A549 (cell line): ENCODE measurements at regions not wholly inside any gene's neighbourhood (a gene's known extent, or its start where the extent isn't known, plus 50 kb on each side); places are given as distances from the start of the nearest gene placed in this dataset.

Source experiments
- ATAC-seq, 2 experiments: fragments of 200-7000 bp in 1 of 2; fragments of >200 bp in 1 of 2; cut with Nextera tagmentation in 1 of 2; cut with Tn5 transposase in 1 of 2; 3 replicates each; pipeline versions ENCODE4 v1.8.0 to v1.9.1; 2018 to 2020; ENCODE audit warnings: mild to moderate bottlenecking in 1 of 2, moderate library complexity in 1 of 2
- CTCF ChIA-PET: fragments of 300-600 bp; sonication (Branson Sonifier 250); formaldehyde crosslinking; extraction: SDS; loops from one replicate; lab custom pipeline; 2021; ENCODE audit warnings: antibody characterized with exemption, inconsistent platforms; lab: Yijun Ruan, JAX
- POLR2A ChIA-PET: fragments of 350-600 bp; formaldehyde crosslinking; extraction: SDS; loops from one replicate; lab custom pipeline; 2021; ENCODE audit warnings: antibody characterized with exemption, inconsistent platforms; lab: Yijun Ruan, JAX
- DNase-seq, 2 experiments: peaks; one replicate each; pipeline versions ENCODE4 v3.0.0 to v3.0.0-alpha.2; 2011 to 2016; ENCODE audit warnings: low read depth in 1 of 2, low spot score in 1 of 2
- FAIRE-seq: peaks from 2 replicates; lab custom pipeline; 2011; peaks lifted over from hg19 to GRCh38; lab: Jason Lieb, UNC
- H3K27ac ChIP-seq, 2 experiments: fragments of >200 bp; sonication (Bioruptor Twin); formaldehyde crosslinking; 3 replicates each; pipeline ENCODE4 v1.5.1; 2016 to 2017
- H3K4me1 ChIP-seq: fragments of >200 bp; sonication (Bioruptor Twin); formaldehyde crosslinking; 3 replicates; pipeline ENCODE4 v1.6.1; 2016
- H3K4me2 ChIP-seq: fragments of >200 bp; sonication (Bioruptor Twin); formaldehyde crosslinking; 3 replicates; pipeline ENCODE4 v1.6.1; 2016
- H3K4me3 ChIP-seq: fragments of >200 bp; sonication (Bioruptor Twin); formaldehyde crosslinking; 3 replicates; pipeline ENCODE4 v1.5.1; 2016
- H3K9me3 ChIP-seq: fragments of >200 bp; sonication (Bioruptor Twin); formaldehyde crosslinking; 3 replicates; pipeline ENCODE4 v1.6.1; 2016
- BHLHE40 ChIP-seq: IDR thresholded peaks from 2 replicates; pipeline ENCODE4 v1.6.1; 2012; ENCODE audit warnings: low read depth, low read length, inconsistent platforms
- CBX8 ChIP-seq: fragments of 200-600 bp; sonication (generic); IDR thresholded peaks from 2 replicates; pipeline ENCODE4 v1.6.1; 2016
- CHD2 ChIP-seq: fragments of 150-350 bp; IDR thresholded peaks from 2 replicates; pipeline ENCODE4 v1.6.1; 2014; ENCODE audit warnings: low read length; ENCODE audit not compliant: partially characterized antibody
- EHF ChIP-seq: fragments of 250-450 bp; sonication (Bioruptor Pico); IDR thresholded peaks from 2 replicates; pipeline ENCODE4 v1.5.0; 2020; ENCODE audit warnings: mild to moderate bottlenecking
- EP300 ChIP-seq, 2 experiments: fragments of >200 bp; sonication (Bioruptor Twin); formaldehyde crosslinking; IDR thresholded peaks; 2 replicates in 1 of 2; 3 replicates in 1 of 2; pipeline ENCODE4 v1.6.1; 2016 to 2017
- FOSB ChIP-seq: fragments of 250-450 bp; sonication (Bioruptor Pico); IDR thresholded peaks from 2 replicates; pipeline ENCODE4 v1.5.0; 2020; ENCODE audit warnings: mild to moderate bottlenecking, moderate library complexity
- GATA3 ChIP-seq: IDR thresholded peaks from 2 replicates; pipeline ENCODE4 v1.6.1; 2012; ENCODE audit warnings: borderline replicate concordance
- HOXB13 ChIP-seq: fragments of 250-450 bp; sonication (Bioruptor Pico); IDR thresholded peaks from 2 replicates; pipeline ENCODE4 v1.5.0; 2020; ENCODE audit warnings: low read depth, mild to moderate bottlenecking, moderate library complexity
- JUN ChIP-seq, 2 experiments: fragments of >200 bp; sonication (Bioruptor Twin); formaldehyde crosslinking; IDR thresholded peaks; 2 replicates in 1 of 2; 3 replicates in 1 of 2; pipeline ENCODE4 v1.6.1; 2016 to 2017
- KDM1A ChIP-seq: fragments of 200-600 bp; sonication (generic); IDR thresholded peaks from 2 replicates; pipeline ENCODE4 v1.6.1; 2016; ENCODE audit warnings: low read depth, mild to moderate bottlenecking
- KDM5A ChIP-seq: fragments of 200-600 bp; sonication (generic); IDR thresholded peaks from 2 replicates; pipeline ENCODE4 v1.6.1; 2016; ENCODE audit warnings: antibody characterized with exemption, mild to moderate bottlenecking
- MAFK ChIP-seq: fragments of 450-650 bp; IDR thresholded peaks from 2 replicates; pipeline ENCODE4 v1.6.1; 2014; ENCODE audit not compliant: partially characterized antibody
- MYC ChIP-seq: IDR thresholded peaks from 2 replicates; pipeline ENCODE4 v1.6.1; 2012; ENCODE audit warnings: mild to moderate bottlenecking, inconsistent platforms, low read length, improper control_type of control experiment, borderline replicate concordance
- NFE2L2 ChIP-seq: fragments of 150-350 bp; conservative IDR thresholded peaks from 2 replicates; pipeline ENCODE4 v1.6.1; 2014; ENCODE audit warnings: low read length
- NPAS2 ChIP-seq: fragments of 250-450 bp; sonication (Bioruptor Pico); IDR thresholded peaks from 2 replicates; pipeline ENCODE4 v1.8.0; 2022; ENCODE audit warnings: mild to moderate bottlenecking, moderate library complexity, borderline replicate concordance
- PHF8 ChIP-seq: fragments of 200-600 bp; sonication (generic); IDR thresholded peaks from 2 replicates; pipeline ENCODE4 v1.6.1; 2016; ENCODE audit warnings: low read depth, mild to moderate bottlenecking, antibody characterized with exemption, moderate library complexity, borderline replicate concordance
- POLR2A ChIP-seq: IDR thresholded peaks from 2 replicates; pipeline ENCODE4 v1.6.1; 2012; ENCODE audit warnings: mild to moderate bottlenecking, low read length
- POLR2AphosphoS2 ChIP-seq: conservative IDR thresholded peaks from 2 replicates; pipeline ENCODE4 v1.6.1; 2012; ENCODE audit warnings: low read length, improper control_type of control experiment, inconsistent platforms
- SMC3 ChIP-seq: fragments of >200 bp; sonication (Bioruptor Twin); formaldehyde crosslinking; IDR thresholded peaks from 3 replicates; pipeline ENCODE4 v1.6.1; 2018; ENCODE audit warnings: inconsistent platforms
- ZNF302 ChIP-seq: fragments of 250-450 bp; sonication (Bioruptor Pico); IDR thresholded peaks from 2 replicates; pipeline ENCODE4 v1.9.0; 2021; ENCODE audit warnings: inconsistent platforms, mild to moderate bottlenecking, moderate library complexity
- WGBS: methylation state at CpG from one replicate; pipeline ENCODE4 v1.1.6; 2017; ENCODE audit errors: missing lambda C conversion rate; 5-methylcytosine and 5-hydroxymethylcytosine counted together
- TF ChIP-seq, protein P1 (sequence below): fragments of >200 bp; sonication (Bioruptor Twin); formaldehyde crosslinking; IDR thresholded peaks from 3 replicates; pipeline ENCODE4 v1.5.1; 2016
- TF ChIP-seq, protein P2 (sequence below): IDR thresholded peaks from 2 replicates; pipeline ENCODE4 v1.6.1; 2012
- TF ChIP-seq, protein P3 (sequence below): fragments of 450-650 bp; IDR thresholded peaks from 2 replicates; pipeline ENCODE4 v1.6.1; 2014; ENCODE audit warnings: antibody characterized with exemption
- TF ChIP-seq, protein P4 (sequence below): IDR thresholded peaks from 2 replicates; pipeline ENCODE4 v1.6.1; 2012
- TF ChIP-seq, protein P5 (sequence below): fragments of >200 bp; sonication (Bioruptor Twin); formaldehyde crosslinking; IDR thresholded peaks from 2 replicates; pipeline ENCODE4 v1.6.1; 2016
- TF ChIP-seq, protein P6 (sequence below): fragments of 150-350 bp; IDR thresholded peaks from 2 replicates; pipeline ENCODE4 v1.6.1; 2014; ENCODE audit warnings: low read depth, mild to moderate bottlenecking, low read length
- TF ChIP-seq, protein P7 (sequence below): fragments of 250-450 bp; sonication (Bioruptor Pico); IDR thresholded peaks from 2 replicates; pipeline ENCODE4 v1.5.0; 2021; ENCODE audit warnings: mild to moderate bottlenecking, moderate library complexity, borderline replicate concordance

DNA sequence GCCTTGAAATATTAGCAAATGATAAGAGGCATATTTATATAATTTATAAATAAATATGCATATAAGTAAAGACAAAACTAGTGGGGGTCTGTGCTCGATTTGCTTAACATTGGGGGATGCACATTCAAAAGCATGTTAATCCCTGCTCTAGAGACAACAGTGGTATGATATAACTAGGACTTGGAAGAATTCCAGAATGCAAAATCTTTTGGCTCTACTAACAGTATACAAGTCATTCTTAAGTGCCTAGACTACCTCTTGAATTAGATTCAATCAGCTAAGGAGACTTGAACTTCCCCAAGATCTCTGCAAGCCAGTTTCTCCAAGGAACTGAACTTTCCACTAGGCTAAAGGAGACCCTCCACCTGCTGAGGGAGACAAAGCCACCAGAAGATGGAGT lies 282.7 kb upstream of the RORA start:
- ChIA-PET POLR2A (no interaction called here), CTCF (interaction anchor here (1.3 kb wide), 1 partner anchor 10 kb away, joined by 3 read pairs; no protein-coding TSS in a partner anchor)
- 2% methylated on average over 1 of the region's 1 CpG for WGBS
- no peak for TF ChIP-seq POLR2AphosphoS2
- TF ChIP-seq MAFK = no peak
- TF ChIP-seq, protein P1, sequence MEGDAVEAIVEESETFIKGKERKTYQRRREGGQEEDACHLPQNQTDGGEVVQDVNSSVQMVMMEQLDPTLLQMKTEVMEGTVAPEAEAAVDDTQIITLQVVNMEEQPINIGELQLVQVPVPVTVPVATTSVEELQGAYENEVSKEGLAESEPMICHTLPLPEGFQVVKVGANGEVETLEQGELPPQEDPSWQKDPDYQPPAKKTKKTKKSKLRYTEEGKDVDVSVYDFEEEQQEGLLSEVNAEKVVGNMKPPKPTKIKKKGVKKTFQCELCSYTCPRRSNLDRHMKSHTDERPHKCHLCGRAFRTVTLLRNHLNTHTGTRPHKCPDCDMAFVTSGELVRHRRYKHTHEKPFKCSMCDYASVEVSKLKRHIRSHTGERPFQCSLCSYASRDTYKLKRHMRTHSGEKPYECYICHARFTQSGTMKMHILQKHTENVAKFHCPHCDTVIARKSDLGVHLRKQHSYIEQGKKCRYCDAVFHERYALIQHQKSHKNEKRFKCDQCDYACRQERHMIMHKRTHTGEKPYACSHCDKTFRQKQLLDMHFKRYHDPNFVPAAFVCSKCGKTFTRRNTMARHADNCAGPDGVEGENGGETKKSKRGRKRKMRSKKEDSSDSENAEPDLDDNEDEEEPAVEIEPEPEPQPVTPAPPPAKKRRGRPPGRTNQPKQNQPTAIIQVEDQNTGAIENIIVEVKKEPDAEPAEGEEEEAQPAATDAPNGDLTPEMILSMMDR = no peak
- TF ChIP-seq ZNF302 (CRISPR knock-in tag) = no peak
- no peak for TF ChIP-seq POLR2A
- TF ChIP-seq NPAS2 = no peak
- TF ChIP-seq EP300 (IDR thresholded peaks at IDR 0.05) = no peak
- no peak for TF ChIP-seq PHF8
- TF ChIP-seq, protein P2, sequence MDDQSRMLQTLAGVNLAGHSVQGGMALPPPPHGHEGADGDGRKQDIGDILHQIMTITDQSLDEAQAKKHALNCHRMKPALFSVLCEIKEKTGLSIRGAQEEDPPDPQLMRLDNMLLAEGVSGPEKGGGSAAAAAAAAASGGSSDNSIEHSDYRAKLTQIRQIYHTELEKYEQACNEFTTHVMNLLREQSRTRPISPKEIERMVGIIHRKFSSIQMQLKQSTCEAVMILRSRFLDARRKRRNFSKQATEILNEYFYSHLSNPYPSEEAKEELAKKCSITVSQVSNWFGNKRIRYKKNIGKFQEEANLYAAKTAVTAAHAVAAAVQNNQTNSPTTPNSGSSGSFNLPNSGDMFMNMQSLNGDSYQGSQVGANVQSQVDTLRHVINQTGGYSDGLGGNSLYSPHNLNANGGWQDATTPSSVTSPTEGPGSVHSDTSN = no peak
- TF ChIP-seq, protein P3, sequence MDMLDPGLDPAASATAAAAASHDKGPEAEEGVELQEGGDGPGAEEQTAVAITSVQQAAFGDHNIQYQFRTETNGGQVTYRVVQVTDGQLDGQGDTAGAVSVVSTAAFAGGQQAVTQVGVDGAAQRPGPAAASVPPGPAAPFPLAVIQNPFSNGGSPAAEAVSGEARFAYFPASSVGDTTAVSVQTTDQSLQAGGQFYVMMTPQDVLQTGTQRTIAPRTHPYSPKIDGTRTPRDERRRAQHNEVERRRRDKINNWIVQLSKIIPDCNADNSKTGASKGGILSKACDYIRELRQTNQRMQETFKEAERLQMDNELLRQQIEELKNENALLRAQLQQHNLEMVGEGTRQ = no peak
- TF ChIP-seq SMC3 = no peak
- TF ChIP-seq GATA3 = no peak
- TF ChIP-seq EHF (CRISPR knock-in tag) = no peak
- H3K4me1 ChIP-seq = no peaks in the 10 kb centered on the region
- H3K4me3 ChIP-seq = no peak overlapping the region
- no peak overlapping the region for H3K27ac ChIP-seq
- no peaks in the 10 kb centered on the region for H3K9me3 ChIP-seq
- no peak for FAIRE-seq
- no peak for ATAC-seq
- no peak overlapping the region for H3K4me2 ChIP-seq
- DNase-seq = no peak

DNA sequence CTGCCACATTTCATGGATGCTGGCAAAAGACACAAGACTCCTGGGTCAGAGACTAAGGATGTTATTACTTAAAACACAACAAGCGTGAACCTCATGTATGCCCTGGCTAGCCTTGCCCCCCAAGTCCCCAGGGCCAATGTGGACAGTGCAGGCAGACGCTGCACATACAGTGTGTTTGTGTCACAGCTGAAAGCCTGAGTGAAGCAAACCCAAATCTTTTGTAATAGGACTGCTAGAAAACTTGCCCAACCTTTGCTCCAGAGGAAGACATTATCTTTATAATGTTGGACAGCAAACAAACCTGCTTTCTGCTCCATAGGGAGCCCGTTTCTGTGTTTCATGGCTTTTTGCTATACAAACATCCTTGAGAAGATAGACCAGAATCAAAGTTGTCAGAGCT lies 282.0 kb upstream of the RORA start:
- no peak overlapping the region for H3K4me2 ChIP-seq
- DNase-seq = no peak
- no peaks in the 10 kb centered on the region for H3K4me1 ChIP-seq
- no peak for FAIRE-seq
- 9% methylated on average over 3 of the region's 3 CpGs for WGBS
- no peaks in the 10 kb centered on the region for H3K9me3 ChIP-seq
- ATAC-seq = no peak
- ChIA-PET POLR2A (no interaction called here), CTCF (interaction anchor here (0.7 to 1.3 kb wide), 2 partner anchors 11 to 42 kb away, joined by 3 read pairs; no protein-coding TSS in a partner anchor)
- no peak overlapping the region for H3K27ac ChIP-seq
- TF ChIP-seq, protein P4, sequence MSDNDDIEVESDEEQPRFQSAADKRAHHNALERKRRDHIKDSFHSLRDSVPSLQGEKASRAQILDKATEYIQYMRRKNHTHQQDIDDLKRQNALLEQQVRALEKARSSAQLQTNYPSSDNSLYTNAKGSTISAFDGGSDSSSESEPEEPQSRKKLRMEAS = no peak
- TF ChIP-seq, protein P1 = no peak
- TF ChIP-seq BHLHE40 (no peak), KDM1A (no peak), CBX8 (no peak), CHD2 (no peak), HOXB13 (CRISPR knock-in tag) (no peak), FOSB (CRISPR knock-in tag) (no peak), JUN (IDR thresholded peaks at IDR 0.05) (no peak), KDM5A (no peak), NFE2L2 (no peak), MYC (no peak)
- TF ChIP-seq, protein P3 = no peak
- TF ChIP-seq, protein P5, sequence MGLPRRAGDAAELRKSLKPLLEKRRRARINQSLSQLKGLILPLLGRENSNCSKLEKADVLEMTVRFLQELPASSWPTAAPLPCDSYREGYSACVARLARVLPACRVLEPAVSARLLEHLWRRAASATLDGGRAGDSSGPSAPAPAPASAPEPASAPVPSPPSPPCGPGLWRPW = no peak
- TF ChIP-seq, protein P2 = no peak
- TF ChIP-seq, protein P6, sequence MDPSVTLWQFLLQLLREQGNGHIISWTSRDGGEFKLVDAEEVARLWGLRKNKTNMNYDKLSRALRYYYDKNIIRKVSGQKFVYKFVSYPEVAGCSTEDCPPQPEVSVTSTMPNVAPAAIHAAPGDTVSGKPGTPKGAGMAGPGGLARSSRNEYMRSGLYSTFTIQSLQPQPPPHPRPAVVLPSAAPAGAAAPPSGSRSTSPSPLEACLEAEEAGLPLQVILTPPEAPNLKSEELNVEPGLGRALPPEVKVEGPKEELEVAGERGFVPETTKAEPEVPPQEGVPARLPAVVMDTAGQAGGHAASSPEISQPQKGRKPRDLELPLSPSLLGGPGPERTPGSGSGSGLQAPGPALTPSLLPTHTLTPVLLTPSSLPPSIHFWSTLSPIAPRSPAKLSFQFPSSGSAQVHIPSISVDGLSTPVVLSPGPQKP = no peak
- TF ChIP-seq, protein P7, sequence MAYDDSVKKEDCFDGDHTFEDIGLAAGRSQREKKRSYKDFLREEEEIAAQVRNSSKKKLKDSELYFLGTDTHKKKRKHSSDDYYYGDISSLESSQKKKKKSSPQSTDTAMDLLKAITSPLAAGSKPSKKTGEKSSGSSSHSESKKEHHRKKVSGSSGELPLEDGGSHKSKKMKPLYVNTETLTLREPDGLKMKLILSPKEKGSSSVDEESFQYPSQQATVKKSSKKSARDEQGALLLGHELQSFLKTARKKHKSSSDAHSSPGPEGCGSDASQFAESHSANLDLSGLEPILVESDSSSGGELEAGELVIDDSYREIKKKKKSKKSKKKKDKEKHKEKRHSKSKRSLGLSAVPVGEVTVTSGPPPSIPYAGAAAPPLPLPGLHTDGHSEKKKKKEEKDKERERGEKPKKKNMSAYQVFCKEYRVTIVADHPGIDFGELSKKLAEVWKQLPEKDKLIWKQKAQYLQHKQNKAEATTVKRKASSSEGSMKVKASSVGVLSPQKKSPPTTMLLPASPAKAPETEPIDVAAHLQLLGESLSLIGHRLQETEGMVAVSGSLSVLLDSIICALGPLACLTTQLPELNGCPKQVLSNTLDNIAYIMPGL (CRISPR knock-in tag) = no peak
- H3K4me3 ChIP-seq = no peak overlapping the region
